H1 (cell line): ENCODE measurements at regions not wholly inside any gene's neighbourhood (a gene's known extent, or its start where the extent isn't known, plus 50 kb on each side); places are given as distances from the start of the nearest gene placed in this dataset.

Experiments used
- CTCF ChIA-PET: fragments of 300-600 bp; sonication (Branson Sonifier 250); formaldehyde crosslinking; loops from one replicate; lab custom pipeline; 2021; ENCODE audit not compliant: partially characterized antibody; lab: Charles Lee
- POLR2A ChIA-PET: fragments of 300-600 bp; sonication (Branson Sonifier 250); formaldehyde crosslinking; loops from one replicate; lab custom pipeline; 2021; ENCODE audit warnings: inconsistent platforms; ENCODE audit not compliant: partially characterized antibody; lab: Charles Lee
- DNase-seq, 2 experiments: peaks; one replicate each; pipeline versions ENCODE4 v3.0.0 to v3.0.0-alpha.2; 2010 to 2022; ENCODE audit warnings: low spot score in 2 of 2, low read depth in 1 of 2, mixed read lengths in 1 of 2
- FAIRE-seq: peaks from 2 replicates; lab custom pipeline; 2011; peaks lifted over from hg19 to GRCh38; lab: Jason Lieb, UNC
- H2AFZ ChIP-seq: 2 replicates; pipeline ENCODE4 v1.8.1; 2012; ENCODE audit warnings: low read length, inconsistent platforms
- H2AK5ac ChIP-seq: 2 replicates; pipeline ENCODE4 v1.6.1; 2013; ENCODE audit warnings: low read depth, low read length
- H2BK120ac ChIP-seq: replicated peaks from 2 replicates; pipeline ENCODE3; 2013; ENCODE audit warnings: low read depth, low read length, inconsistent platforms
- H2BK12ac ChIP-seq: 2 replicates; pipeline ENCODE4 v1.6.1; 2013; ENCODE audit warnings: low read depth, low read length
- H2BK15ac ChIP-seq: 2 replicates; pipeline ENCODE4 v1.6.1; 2013; ENCODE audit warnings: low read length
- H2BK20ac ChIP-seq: 2 replicates; pipeline ENCODE4 v1.6.1; 2013; ENCODE audit warnings: low read length
- H2BK5ac ChIP-seq: 2 replicates; pipeline ENCODE4 v1.6.1; 2013; ENCODE audit warnings: low read depth, low read length
- H3K14ac ChIP-seq: 2 replicates; pipeline ENCODE4 v1.6.1; 2013; ENCODE audit warnings: inconsistent platforms; ENCODE audit not compliant: insufficient read length
- H3K18ac ChIP-seq: 2 replicates; pipeline ENCODE4 v1.6.1; 2013; ENCODE audit warnings: low read length; ENCODE audit errors: extremely low read depth
- H3K23ac ChIP-seq: 2 replicates; pipeline ENCODE4 v1.6.1; 2013; ENCODE audit warnings: inconsistent platforms; ENCODE audit not compliant: insufficient read length
- H3K23me2 ChIP-seq: 2 replicates; pipeline ENCODE4 v1.6.1; 2013; ENCODE audit warnings: low read depth, low read length
- H3K27ac ChIP-seq: 2 replicates; pipeline ENCODE4 v1.6.1; 2011; ENCODE audit warnings: low read depth, low read length, inconsistent platforms
- H3K27me3 ChIP-seq, 4 experiments: replicated peaks in 1 of 4; 1 replicate in 1 of 4; 2 replicates in 3 of 4; pipeline versions ENCODE4 v1.6.1 to v1.8.1; 2011 to 2013; ENCODE audit warnings: low read length in 3 of 4, mild to moderate bottlenecking in 3 of 4, inconsistent platforms in 2 of 4, mixed read lengths in 2 of 4, moderate library complexity in 1 of 4; ENCODE audit not compliant: control insufficient read depth in 3 of 4, insufficient read depth in 3 of 4; ENCODE audit errors: extremely low read depth in 1 of 4
- H3K36me3 ChIP-seq, 4 experiments: 2 replicates each; pipeline versions ENCODE4 v1.6.1 to v1.8.1; 2011 to 2013; ENCODE audit warnings: mild to moderate bottlenecking in 4 of 4, low read length in 3 of 4, moderate library complexity in 2 of 4, control low read depth in 1 of 4, inconsistent platforms in 1 of 4; ENCODE audit not compliant: insufficient read depth in 4 of 4, control insufficient read depth in 2 of 4
- H3K4ac ChIP-seq: replicated peaks from 2 replicates; pipeline ENCODE3; 2013; ENCODE audit warnings: low read length, low read depth, mixed read lengths, inconsistent platforms; ENCODE audit not compliant: insufficient read length
- H3K4me1 ChIP-seq, 4 experiments: replicated peaks in 1 of 4; 1 replicate in 1 of 4; 2 replicates in 3 of 4; pipeline versions ENCODE4 v1.6.1 to v1.8.1; 2011 to 2013; ENCODE audit warnings: low read length in 3 of 4, inconsistent platforms in 2 of 4, mixed read lengths in 1 of 4; ENCODE audit not compliant: insufficient read depth in 4 of 4, control insufficient read depth in 3 of 4
- H3K4me2 ChIP-seq, 2 experiments: 2 replicates each; pipeline versions ENCODE4 v1.6.1 to v1.8.1; 2011 to 2013; ENCODE audit warnings: low read depth in 2 of 2, low read length in 2 of 2, control low read depth in 1 of 2, inconsistent platforms in 1 of 2, mild to moderate bottlenecking in 1 of 2; ENCODE audit not compliant: insufficient read depth in 1 of 2
- H3K4me3 ChIP-seq, 4 experiments: fragments of 200-600, 300-600 bp in 1 of 4; sonication (generic), shearing (Covaris generic), sonication (Bioruptor Twin) in 1 of 4; 2 replicates each; pipeline versions ENCODE4 v1.5.1 to v1.8.1; 2011 to 2016; ENCODE audit warnings: low read length in 4 of 4, low read depth in 3 of 4, control low read depth in 2 of 4, inconsistent platforms in 2 of 4, mild to moderate bottlenecking in 2 of 4, mixed read lengths in 1 of 4, moderate library complexity in 1 of 4; ENCODE audit not compliant: insufficient read depth in 2 of 4; ENCODE audit errors: extremely low read depth in 1 of 4
- H3K56ac ChIP-seq: replicated peaks from 2 replicates; pipeline ENCODE3; 2013; ENCODE audit warnings: low read depth, mild to moderate bottlenecking, mixed read lengths, low read length, inconsistent platforms; ENCODE audit not compliant: insufficient read length
- H3K79me1 ChIP-seq: 2 replicates; pipeline ENCODE4 v1.6.1; 2013; ENCODE audit warnings: low read depth, low read length, control low read depth
- H3K79me2 ChIP-seq, 2 experiments: 2 replicates each; pipeline versions ENCODE4 v1.6.1 to v1.8.1; 2012 to 2013; ENCODE audit warnings: low read length in 2 of 2, mild to moderate bottlenecking in 2 of 2, inconsistent platforms in 1 of 2; ENCODE audit not compliant: insufficient read depth in 2 of 2, control insufficient read depth in 1 of 2
- H3K9ac ChIP-seq, 4 experiments: replicated peaks in 1 of 4; 1 replicate in 1 of 4; 2 replicates in 3 of 4; pipeline versions ENCODE4 v1.6.1 to v1.8.1; 2011 to 2013; ENCODE audit warnings: low read depth in 3 of 4, low read length in 3 of 4, control low read depth in 2 of 4, mild to moderate bottlenecking in 2 of 4, moderate library complexity in 2 of 4, inconsistent platforms in 1 of 4; ENCODE audit errors: extremely low read depth in 1 of 4
- H3K9me3 ChIP-seq, 2 experiments: 2 replicates each; pipeline versions ENCODE4 v1.6.1 to v1.8.1; 2012 to 2013; ENCODE audit warnings: mild to moderate bottlenecking in 2 of 2, moderate library complexity in 2 of 2, control low read depth in 1 of 2, inconsistent platforms in 1 of 2, low read depth in 1 of 2, low read length in 1 of 2, mixed read lengths in 1 of 2; ENCODE audit not compliant: insufficient read depth in 2 of 2
- H4K20me1 ChIP-seq, 2 experiments: replicated peaks in 1 of 2; 2 replicates each; pipeline versions ENCODE3 to v1.8.1; 2011 to 2013; ENCODE audit warnings: inconsistent platforms in 2 of 2, low read length in 2 of 2, mild to moderate bottlenecking in 1 of 2; ENCODE audit not compliant: insufficient read depth in 2 of 2, control insufficient read depth in 1 of 2
- H4K5ac ChIP-seq: 2 replicates; pipeline ENCODE4 v1.6.1; 2013; ENCODE audit warnings: low read length, low read depth, mixed read lengths, inconsistent platforms; ENCODE audit not compliant: insufficient read length
- H4K8ac ChIP-seq: 2 replicates; pipeline ENCODE4 v1.8.0; 2013; ENCODE audit warnings: mild to moderate bottlenecking, moderate library complexity, low read length, inconsistent platforms; ENCODE audit not compliant: insufficient read depth; ENCODE audit errors: extremely low read depth
- H4K91ac ChIP-seq: replicated peaks from 2 replicates; pipeline ENCODE3; 2013; ENCODE audit warnings: low read length, mixed read lengths, inconsistent platforms; ENCODE audit not compliant: insufficient read length
- ASH2L ChIP-seq: fragments of 200-600, 300-600 bp; sonication (generic); IDR thresholded peaks from one replicate; pipeline ENCODE4 v1.7.1; 2017; ENCODE audit warnings: low read length
- BRCA1 ChIP-seq: IDR thresholded peaks from 2 replicates; pipeline ENCODE4 v1.6.1; 2012; ENCODE audit warnings: low read depth, low read length, improper control_type of control experiment
- E2F6 ChIP-seq: IDR thresholded peaks from 2 replicates; pipeline ENCODE4 v1.6.1; 2012; ENCODE audit warnings: inconsistent platforms
- EZH2 ChIP-seq: fragments of 200-600 bp; sonication (generic); IDR thresholded peaks from 2 replicates; pipeline ENCODE4 v1.7.1; 2012; ENCODE audit warnings: low read depth, mild to moderate bottlenecking, moderate library complexity, low read length, inconsistent platforms; ENCODE audit not compliant: severe bottlenecking
- HDAC6 ChIP-seq: IDR thresholded peaks from one replicate; pipeline ENCODE4 v1.7.1; 2012; ENCODE audit warnings: low read depth, mild to moderate bottlenecking, inconsistent platforms, low read length, moderate library complexity
- JUN ChIP-seq: IDR thresholded peaks from 2 replicates; pipeline ENCODE4 v1.6.1; 2011; ENCODE audit warnings: low read depth, mild to moderate bottlenecking, improper control_type of control experiment, low read length
- KDM4A ChIP-seq: IDR thresholded peaks from one replicate; pipeline ENCODE4 v1.7.1; 2012; ENCODE audit warnings: low read depth, mild to moderate bottlenecking, moderate library complexity, low read length, inconsistent platforms; ENCODE audit not compliant: severe bottlenecking
- MAFK ChIP-seq: IDR thresholded peaks from 2 replicates; pipeline ENCODE4 v1.6.1; 2012; ENCODE audit warnings: low read depth, mild to moderate bottlenecking, improper control_type of control experiment, low read length
- NANOG ChIP-seq: IDR thresholded peaks from 2 replicates; pipeline ENCODE4 v1.6.1; 2011; ENCODE audit warnings: low read length, low read depth, mild to moderate bottlenecking, inconsistent platforms; ENCODE audit not compliant: insufficient read depth, poor library complexity, severe bottlenecking
- PHF8 ChIP-seq: fragments of 200-600 bp; sonication (generic); conservative IDR thresholded peaks from 2 replicates; pipeline ENCODE4 v1.7.1; 2012; ENCODE audit warnings: low read depth, mild to moderate bottlenecking, inconsistent platforms, low read length, moderate library complexity
- POLR2A ChIP-seq, 2 experiments: IDR thresholded peaks; 1 replicate in 1 of 2; 2 replicates in 1 of 2; pipeline ENCODE4 v1.6.1; 2011; ENCODE audit warnings: low read depth in 2 of 2, low read length in 2 of 2, mild to moderate bottlenecking in 2 of 2; ENCODE audit errors: control extremely low read depth in 1 of 2
- RBBP5 ChIP-seq: IDR thresholded peaks from 2 replicates; pipeline ENCODE4 v1.7.1; 2012; ENCODE audit warnings: low read depth, mild to moderate bottlenecking, inconsistent platforms, low read length, moderate library complexity, borderline replicate concordance
- RNF2 ChIP-seq: fragments of 200-900, 300-1000 bp; sonication (generic); IDR thresholded peaks from 2 replicates; pipeline ENCODE4 v1.7.1; 2016; ENCODE audit warnings: borderline replicate concordance, low read depth, mild to moderate bottlenecking, antibody characterized with exemption, low read length; ENCODE audit not compliant: poor library complexity, severe bottlenecking; ENCODE audit errors: missing control alignments
- TCF12 ChIP-seq: IDR thresholded peaks from 2 replicates; pipeline ENCODE4 v1.6.1; 2011; ENCODE audit warnings: low read depth, mild to moderate bottlenecking, low read length
- TEAD4 ChIP-seq: IDR thresholded peaks from 2 replicates; pipeline ENCODE4 v1.6.1; 2012; ENCODE audit warnings: low read depth, low read length, inconsistent platforms, mixed read lengths
- WGBS, 2 experiments: shearing (Covaris generic) in 1 of 2; methylation state at CpG; one replicate each; pipeline versions ENCODE4 v1.1.6 to v1.1.7; 2013 to 2015; ENCODE audit warnings: low lambda C conversion rate in 2 of 2, mixed read lengths in 2 of 2, inconsistent platforms in 1 of 2, low coverage in 1 of 2, missing lambda C conversion rate in 1 of 2; ENCODE audit not compliant: insufficient replicate concordance in 2 of 2, insufficient coverage in 1 of 2, insufficient read length in 1 of 2; ENCODE audit errors: extremely low coverage in 1 of 2, missing lambda C conversion rate in 1 of 2; 5-methylcytosine and 5-hydroxymethylcytosine counted together

DNA sequence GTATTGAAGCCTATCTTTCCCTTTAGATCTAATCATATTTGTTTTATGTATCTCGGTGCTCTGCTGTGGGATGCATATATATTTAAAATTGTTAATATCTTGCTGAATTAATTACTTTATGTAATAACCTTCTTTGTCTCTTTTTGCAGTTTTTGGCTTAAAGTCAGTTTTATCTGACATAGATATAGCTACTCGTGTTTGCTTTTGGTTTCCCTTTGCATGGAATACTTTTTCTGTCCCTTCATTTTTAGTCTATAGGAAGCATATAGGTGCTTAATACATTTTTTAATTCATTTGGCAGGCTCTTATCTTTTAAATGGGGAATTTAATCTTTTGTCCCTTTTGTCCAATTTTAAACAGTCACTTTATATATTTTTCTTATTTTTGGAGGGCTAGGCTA is 360.6 kb upstream of the PRR16 start:
- Histone ChIP-seq H3K23ac (no peak overlapping the region), H2BK120ac (no peak overlapping the region), H2AFZ (no peak overlapping the region), H3K14ac (no peak overlapping the region), H3K56ac (no peak overlapping the region), H3K79me1 (no peaks in the 10 kb centered on the region), H4K5ac (no peak overlapping the region), H4K91ac (no peak overlapping the region), H2AK5ac (no peak overlapping the region), H3K18ac (no peak overlapping the region), H2BK20ac (no peak overlapping the region), H3K4me1 (no peaks in the 10 kb centered on the region), H3K27me3 (no peaks in the 10 kb centered on the region), H2BK5ac (no peak overlapping the region), H4K20me1 (no peaks in the 10 kb centered on the region), H3K4me2 (no peak overlapping the region), H3K27ac (no peak overlapping the region), H4K8ac (no peak overlapping the region), H3K36me3 (no peaks in the 10 kb centered on the region), H2BK12ac (no peak overlapping the region), H3K9me3 (no peaks in the 10 kb centered on the region), H3K4ac (no peak overlapping the region), H3K4me3 (no peak overlapping the region), H3K9ac (no peak overlapping the region), H3K79me2 (no peaks in the 10 kb centered on the region), H2BK15ac (no peak overlapping the region), H3K23me2 (no peaks in the 10 kb centered on the region)
- 88% methylated on average over 2 of the region's 2 CpGs; no CpG with 5 or more reads in 1 of the 2 experiments for WGBS, 2 experiments
- DNase-seq (no peak), FAIRE-seq (no peak)
- ChIA-PET CTCF (no interaction called here), POLR2A (no interaction called here)
- no peak for TF ChIP-seq EZH2
- no peak for TF ChIP-seq HDAC6
- no peak for TF ChIP-seq TCF12
- TF ChIP-seq PHF8, result no peak
- TF ChIP-seq RNF2, result no peak
- no peak for TF ChIP-seq ASH2L
- TF ChIP-seq BRCA1, result no peak
- TF ChIP-seq E2F6, result no peak
- no peak for TF ChIP-seq KDM4A
- TF ChIP-seq TEAD4, result no peak
- TF ChIP-seq MAFK, result no peak
- no peak for TF ChIP-seq NANOG
- TF ChIP-seq RBBP5, result no peak
- TF ChIP-seq POLR2A (IDR thresholded peaks at IDR 0.05; ENCODE audit: control extremely low read depth in 1 of 2, low read depth in 2 of 2, low read length in 2 of 2), result no peak
- no peak for TF ChIP-seq JUN
